GM19463 (cell line): ENCODE measurements at regions not wholly inside any gene's neighbourhood (a gene's known extent, or its start where the extent isn't known, plus 50 kb on each side); places are given as distances from the start of the nearest gene placed in this dataset.
"Not testable (repeated sequence)": the region's sequence is repeated elsewhere in the genome, so short reads cannot be mapped to it uniquely, and the experiment has no call there.

Source experiments
- ATAC-seq: cut with Tn5 transposase; IDR thresholded peaks from one replicate; pipeline ENCODE4 v1.9.1; 2021; ENCODE audit warnings: mild to moderate bottlenecking, moderate library complexity; ENCODE audit not compliant: unreplicated experiment

DNA sequence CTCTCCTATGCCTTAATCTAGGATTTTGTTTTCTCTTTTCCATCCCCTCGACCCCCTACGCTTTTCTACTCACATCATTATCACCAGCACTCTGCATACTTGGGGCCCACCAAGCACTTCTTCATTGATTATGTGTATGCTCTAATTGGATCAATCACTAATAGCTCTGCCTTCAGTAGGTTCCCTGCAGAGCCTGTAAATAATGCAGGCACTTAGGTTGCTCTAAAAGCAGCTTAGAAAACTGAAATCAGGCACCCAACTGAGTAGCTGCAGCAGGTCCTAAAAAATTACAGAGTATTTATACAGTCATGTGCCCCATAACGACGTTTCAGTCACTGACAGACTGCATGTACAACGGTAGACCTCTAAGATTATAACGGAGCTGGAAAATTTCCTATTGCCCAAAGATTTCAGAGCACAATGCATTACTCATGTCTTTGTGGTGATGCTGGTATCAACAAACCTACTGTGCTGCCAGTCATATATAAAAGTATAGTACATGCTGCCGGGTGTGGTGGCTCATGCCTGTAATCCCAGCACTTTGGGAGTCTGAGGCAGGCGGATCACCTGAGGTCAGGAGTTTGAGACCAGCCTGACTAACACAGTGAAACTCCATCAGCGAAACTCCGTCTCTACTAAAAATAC is 280.4 kb downstream of the HS3ST3B1 start:
- no peak for ATAC-seq

DNA sequence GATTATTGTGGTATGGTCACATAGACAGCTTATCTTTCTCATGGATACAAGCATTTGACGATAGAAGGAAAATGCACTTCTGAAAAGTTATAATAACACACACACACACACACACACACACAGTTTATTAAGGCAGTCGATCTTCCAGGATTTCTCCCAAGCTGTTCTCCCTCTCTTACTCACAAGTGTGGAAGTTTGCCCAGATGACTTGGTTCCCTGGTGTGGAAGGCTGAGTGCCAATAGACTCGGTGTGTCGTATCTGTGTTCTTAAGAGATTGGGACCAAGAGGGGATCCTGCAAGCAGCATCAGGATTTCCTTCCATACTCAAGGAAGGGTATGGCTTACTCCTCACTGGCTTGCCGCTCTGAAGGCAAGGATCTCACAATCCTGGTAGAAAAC is 279.6 kb downstream of the HS3ST3B1 start:
- ATAC-seq: no peak

DNA sequence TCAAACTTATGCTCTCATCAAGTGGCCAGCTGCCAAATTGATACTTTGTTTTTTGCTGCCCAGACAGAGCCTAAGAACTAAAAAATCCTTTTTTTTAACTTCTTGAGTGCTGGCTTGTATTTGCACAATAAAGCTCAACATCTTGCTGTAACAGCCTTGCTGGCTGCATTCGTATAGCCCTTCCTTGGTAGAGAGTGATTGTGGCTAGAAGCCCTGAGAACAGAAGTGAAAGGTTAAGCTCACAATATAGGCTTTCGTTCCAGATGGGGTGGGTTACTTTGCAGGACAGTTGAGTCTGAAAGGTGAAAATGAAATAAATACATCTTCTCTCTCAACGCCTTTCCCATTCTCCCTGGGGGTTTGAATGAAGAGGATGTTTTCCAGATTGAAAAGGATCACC is 278.8 kb downstream of the HS3ST3B1 start:
- ATAC-seq: no peak

DNA sequence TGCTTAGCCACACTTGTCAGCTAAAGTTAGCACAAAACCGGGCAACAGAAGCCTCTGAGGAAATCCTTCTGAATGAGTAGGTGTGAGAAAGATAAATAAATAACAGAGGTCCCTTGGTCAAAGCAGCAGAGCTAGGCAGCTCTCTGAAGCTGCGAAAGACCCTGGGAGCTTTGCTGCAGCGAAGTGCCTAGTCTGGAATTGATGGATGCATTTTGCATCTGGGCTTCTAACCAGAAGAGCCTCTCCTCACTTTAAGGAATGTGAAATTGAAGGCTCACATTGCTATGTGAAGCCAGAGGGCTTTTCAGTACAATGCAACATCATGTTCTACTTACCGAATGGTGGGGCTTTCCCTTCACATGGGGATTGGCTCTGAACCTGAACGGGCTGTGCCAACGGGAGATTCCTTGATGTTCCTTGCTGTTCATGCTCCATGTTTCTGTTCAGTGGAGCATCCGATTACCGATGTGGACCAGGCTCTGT is 274.6 kb downstream of the HS3ST3B1 start:
- ATAC-seq: no peak

DNA sequence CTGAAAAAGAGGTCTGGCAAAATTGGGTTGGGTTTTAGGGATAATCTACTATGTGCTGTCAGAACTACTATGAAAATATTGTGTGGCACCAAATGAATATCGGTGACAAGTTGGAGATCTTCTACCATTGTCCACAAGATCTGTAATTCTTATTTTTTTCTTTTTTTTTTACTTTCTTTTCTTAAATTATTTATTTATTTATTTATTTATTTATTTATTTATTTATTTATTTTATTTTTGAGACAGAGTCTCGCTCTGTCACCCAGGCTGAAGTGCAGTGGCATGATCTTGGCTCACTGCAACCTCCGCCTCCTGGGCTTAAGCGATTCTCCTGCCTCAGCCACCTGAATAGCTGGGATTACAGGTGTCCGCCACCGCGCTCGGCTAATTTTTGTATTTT is 259.4 kb downstream of the HS3ST3B1 start:
- not testable (repeated sequence) for ATAC-seq

DNA sequence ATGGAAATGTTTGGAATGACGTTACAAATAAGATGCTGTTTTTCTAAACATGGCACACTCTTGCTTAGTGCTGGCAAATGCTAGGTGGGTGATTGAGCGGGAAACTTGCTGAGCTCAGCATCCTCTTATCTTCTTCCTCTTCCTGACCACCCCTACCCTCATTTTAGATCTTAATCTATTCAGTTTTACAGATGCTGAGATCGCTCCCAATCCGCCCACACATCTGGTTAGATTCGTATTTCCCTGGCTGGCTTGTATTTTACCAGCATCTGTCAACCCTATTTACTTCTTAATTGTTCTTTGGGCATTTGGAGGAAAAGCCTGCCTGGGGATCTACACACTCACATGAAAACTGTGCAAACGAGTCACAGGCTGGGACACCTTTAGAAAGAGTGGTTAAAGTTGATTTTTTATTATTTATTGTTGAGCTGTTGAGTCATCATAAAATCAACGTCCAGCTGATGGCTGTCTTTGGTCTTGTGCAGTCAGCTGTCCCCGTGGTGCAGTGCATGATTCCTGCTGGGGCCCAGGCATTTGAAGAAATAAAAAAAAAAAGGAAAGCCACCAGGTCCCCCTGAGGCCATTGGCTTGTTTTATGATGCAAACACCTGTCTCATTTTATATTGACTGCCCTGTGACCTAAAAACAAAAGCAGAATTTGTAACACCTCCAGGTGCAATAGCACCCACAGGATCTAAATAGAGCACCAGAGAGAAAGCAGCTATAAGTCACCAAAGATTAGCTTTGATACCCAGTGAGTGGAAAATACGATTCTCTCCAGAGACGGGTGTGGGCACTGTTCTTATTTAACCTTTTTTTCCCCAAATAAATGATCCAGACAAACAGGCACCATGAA is 258.6 kb downstream of the HS3ST3B1 start:
- no peak for ATAC-seq

DNA sequence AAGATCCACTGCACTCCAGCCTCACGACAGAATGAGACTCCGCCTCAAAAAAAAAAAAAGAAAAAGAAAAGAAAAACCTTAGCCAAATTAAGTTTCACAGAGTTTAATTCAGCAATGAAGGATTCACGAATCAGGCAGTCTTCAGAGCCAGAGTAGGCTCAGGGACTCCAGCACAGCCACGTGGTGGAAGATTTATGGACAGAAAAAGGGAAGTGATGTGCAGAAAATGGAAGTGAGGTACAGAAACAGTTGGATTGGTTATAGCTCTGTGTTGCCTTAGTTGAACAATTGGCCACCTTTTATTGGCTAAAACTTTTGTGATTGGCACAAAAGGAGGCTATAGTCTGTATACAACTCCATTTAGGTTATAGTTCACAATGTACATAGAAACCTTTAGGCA is 256.6 kb downstream of the HS3ST3B1 start:
- no peak for ATAC-seq

DNA sequence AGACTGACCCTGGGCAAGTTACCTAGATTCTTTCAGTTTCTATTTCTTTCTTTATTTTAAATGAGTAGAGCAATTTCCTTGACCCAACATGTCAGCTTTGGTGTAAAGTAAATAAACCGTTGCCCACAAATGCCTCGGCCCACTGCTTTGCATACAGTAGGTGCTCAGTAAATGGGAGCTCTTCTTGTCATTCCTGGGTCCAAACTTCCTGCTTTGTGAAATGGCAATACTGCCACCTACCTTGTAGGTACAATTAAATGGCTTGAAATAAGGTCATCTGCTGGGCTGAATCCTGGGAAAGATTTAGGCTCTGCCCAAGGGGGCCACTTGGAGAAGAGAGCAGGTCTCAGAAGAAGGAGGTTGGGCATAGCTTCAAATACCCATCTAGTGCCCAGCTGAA is 253.0 kb downstream of the HS3ST3B1 start:
- ATAC-seq: no peak

DNA sequence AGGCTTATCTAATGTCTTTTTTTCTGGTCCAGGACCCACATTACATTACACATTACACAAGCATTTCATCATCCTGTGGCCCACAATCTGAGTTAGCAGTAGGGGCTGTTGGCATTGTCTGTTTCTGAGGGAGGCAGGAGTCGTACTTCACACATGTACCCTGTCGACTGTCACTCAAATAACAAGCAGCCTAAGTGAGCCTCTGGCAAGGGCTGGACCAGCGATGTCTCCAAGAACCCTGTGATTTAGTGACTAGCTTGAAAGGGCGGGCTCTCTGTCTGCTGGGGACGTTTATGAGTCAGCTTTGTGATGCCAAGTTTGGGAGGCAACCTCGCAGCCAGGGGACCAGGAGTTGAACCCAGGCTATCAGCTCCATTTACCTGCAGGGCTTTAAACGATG is 251.4 kb downstream of the HS3ST3B1 start:
- no peak for ATAC-seq

DNA sequence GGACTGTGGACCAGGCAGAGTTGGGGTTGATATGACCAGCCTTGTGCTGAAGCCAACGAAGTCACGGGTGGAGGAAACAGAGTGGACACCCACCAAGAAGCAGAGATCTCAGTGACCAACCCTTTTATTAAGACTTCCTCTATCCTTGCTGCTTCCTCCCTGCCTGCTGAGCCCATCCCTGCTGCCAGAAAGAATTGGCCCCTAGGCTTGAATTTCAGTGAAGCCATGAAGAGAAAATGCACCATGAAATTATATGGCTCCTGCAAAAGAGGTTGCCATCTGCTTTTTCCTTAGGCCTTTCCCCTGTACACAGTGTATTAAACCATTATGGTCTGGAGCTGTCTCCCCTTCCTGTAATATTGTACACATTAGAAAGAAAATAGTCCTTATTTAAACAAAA is 246.7 kb downstream of the HS3ST3B1 start:
- ATAC-seq: no peak

DNA sequence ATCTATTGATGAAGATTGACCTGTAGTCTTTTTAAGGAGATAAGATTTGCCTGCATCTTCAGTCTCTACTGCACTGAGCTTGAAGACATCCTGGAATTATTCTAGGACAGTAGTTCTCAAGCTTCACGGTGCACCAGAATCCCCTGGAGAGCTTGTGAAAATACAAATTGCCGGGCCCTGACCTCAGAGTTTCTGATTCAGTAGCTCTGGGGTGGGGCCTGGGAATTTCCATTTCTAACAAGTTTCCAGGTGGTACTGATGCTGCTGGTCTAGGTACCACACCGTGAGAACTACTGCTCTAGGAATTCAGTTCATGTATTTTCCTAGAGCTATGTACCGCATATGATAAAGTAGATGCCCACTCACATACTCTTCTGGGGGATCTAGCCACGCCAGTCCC is 246.1 kb downstream of the HS3ST3B1 start:
- ATAC-seq: no peak

DNA sequence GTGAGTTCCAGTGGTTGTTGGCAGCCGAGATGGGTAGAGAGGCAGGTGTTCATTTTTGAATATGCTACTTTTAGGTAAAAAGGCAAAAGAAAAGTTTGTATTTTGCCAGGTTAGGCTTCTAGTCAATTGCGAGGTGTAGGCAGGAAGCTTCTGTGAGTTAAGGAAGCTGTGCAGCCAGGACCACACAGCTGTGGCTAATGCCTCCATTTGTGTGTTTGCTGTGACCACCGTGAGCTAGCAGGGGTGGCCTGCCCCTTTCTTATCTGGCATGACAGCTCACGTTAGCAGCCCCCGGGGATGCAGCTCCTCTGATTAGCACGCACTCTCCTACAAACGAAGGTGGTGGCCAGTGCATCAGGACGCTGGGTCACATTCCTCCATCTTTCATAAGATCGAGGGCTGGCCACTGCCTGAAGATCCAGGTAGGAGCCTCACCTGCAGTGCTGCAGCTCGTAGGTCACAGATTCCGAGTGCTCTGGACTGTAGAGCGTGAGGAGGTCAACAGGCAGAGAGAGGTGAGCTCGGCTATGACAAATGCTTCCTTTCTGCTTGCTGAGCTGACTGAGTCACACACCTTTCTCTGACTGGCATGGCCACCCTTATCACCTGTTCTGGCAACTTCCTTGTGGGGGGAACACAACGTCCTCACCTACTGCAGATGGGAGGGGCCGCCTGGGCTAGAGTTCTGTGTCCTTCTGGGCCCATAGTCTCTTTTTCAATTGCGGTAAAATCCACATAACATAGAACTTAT is 244.4 kb downstream of the HS3ST3B1 start:
- no peak for ATAC-seq

DNA sequence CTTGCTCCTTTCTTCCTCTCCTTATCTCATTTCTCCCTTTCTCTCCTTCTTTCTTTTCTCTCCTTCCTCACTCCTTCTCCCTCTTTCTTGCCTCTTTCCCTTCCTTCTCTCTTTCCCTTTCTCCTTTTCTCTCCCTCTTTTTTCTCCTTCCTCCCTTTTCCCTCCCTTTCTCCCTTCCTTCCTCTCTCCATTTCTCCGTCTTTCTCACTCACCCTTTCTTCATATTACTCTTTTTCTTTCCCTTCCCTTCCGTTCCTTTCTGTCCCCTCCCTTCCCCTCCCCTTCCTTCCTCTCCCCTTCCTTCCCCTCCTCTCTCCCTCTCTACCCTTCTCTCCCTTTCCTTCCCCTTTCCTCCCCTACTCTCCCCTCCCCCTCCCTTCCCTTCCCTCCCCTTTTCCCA is 240.8 kb downstream of the HS3ST3B1 start:
- ATAC-seq: no peak

DNA sequence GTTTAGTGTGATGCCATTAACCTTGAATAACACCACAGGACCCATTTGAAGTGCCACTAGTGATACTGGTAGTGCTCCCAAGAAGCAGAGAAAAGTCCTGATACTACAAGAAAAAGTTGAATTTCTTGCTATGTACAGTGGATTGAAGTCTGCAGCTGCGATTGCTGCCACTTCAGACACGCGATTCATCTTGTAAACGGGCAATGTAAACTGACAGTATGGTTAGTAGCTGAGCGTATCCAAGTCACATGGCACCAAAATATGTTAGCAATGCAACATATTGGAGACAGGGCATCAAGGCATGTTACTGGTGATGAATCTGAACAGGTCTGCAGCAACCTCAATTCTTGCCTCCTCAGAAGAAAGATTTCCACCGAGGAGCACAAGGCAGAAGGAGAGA is 238.9 kb downstream of the HS3ST3B1 start:
- no peak for ATAC-seq

DNA sequence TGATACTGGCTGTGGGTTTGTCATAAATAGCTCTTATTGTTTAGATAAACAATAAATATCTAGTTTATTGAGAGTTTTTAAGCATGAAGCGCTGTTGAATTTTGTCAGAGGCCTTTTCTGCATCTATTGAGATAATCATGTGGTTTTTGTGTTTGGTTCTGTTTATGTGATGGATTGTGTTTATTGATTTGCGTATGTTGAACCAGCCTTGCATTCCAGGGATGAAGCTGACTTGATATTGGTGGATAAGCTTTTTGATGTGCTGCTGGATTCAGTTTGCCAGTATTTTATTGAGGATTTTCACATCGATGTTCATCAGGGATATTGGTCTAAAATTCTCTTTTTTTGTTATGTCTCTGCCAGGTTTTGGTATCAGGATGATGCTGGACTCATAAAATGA is 231.4 kb downstream of the HS3ST3B1 start:
- ATAC-seq: not testable (repeated sequence)

DNA sequence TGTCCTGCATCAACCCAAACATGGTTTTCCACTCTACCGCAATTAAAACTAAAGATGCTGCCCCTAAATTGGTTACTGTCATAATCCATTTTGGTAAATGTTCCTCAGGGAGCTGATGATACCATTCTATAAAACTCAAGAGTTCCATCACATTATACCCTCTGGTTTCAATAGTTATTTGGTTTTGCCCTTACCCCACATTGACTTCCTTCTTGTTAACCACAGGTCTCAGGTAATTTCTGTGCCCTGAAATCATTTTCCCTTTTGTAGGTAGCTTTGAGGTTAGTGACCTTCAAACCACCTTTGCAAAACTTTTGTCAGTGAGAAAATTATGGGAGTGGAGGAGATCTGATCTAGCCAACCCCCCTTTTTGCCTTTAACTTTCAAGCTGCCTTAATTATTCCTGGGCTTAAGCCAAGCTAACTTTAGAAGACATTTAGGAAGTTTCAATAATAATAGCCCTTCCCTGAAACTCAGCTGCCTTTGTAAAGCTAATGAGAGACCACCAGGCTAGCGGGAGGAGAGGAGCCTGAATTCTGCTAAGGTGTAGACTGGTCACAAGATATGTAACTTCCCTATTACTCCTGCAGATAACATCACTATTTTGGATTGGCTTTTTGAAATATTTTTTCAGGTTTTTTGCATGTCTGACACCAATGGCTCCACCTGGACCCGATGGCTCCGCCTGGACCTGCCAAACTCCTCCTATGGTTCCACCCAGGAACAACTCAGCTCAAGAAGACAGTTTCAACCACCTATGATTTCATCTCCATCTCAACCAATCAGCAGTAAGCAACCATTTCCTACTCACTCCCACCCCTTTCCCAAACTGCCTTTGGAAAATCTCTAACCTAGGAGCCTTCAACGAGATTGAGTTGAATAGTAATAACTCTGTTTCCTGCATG is 224.9 kb downstream of the HS3ST3B1 start:
- no peak for ATAC-seq

DNA sequence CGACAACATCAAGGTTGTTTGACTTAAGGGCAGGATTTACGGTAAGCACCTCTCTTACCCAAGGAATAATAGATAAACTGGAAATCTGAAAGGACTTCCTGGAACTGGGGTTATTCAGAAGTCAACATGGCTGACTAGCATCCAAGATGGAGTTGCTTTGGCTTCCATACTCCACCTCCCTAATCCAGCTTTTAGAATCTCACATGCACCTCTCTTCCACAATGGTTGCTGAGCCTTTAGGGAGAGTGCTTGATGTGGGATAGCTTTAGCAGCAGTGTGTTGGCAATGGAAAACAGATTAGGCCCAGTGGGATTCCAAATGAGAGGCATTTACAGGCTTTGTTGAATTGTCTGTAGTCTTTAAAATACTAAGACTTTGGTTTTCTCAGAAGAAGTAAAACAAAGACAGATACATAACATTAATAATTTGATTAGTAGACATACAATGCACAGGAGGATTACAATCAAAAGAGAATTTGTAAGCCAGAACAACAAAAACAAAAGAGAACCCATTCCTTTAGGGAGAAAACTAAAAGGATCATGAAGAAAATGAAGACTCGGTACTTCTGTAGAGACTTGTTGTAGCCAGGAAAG is 222.0 kb downstream of the HS3ST3B1 start:
- ATAC-seq: no peak

DNA sequence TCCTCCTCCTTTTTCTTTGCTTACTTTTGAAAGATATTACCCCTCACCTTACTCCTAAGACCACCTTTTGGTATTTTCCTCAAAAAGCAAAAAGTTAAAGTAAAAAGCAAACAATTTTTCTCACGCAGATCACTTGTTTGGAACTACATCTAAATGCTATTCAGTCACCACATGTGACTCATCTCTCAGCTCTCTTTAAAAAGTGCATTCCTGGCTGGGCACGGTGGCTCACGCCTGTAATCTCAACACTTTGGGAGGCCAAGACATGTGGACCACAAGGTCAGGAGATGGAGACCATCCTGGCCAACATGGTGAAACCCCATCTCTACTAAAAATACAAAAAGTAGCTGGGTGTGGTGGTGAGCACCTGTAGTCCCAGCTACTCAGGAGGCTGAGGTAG is 218.0 kb downstream of the HS3ST3B1 start:
- not testable (repeated sequence) for ATAC-seq

DNA sequence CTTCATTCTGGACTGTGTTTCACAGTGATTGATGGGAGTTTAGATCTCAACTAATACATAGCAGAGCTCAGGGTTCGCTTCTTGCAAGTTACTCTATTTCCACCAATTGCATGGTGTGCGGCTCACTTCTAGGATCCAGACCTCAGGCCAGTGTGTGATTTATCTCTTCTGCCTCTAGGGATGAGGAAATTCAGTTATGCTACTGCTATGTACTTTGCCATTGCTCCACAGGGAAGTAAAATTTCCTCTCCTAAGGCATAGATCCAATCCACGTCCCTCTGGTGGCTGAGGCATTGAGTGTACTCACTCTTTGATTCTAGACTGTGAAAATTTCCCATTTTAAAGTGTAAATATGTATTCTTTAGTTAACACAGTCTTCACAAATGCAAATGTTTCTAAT is 214.1 kb downstream of the HS3ST3B1 start:
- no peak for ATAC-seq

DNA sequence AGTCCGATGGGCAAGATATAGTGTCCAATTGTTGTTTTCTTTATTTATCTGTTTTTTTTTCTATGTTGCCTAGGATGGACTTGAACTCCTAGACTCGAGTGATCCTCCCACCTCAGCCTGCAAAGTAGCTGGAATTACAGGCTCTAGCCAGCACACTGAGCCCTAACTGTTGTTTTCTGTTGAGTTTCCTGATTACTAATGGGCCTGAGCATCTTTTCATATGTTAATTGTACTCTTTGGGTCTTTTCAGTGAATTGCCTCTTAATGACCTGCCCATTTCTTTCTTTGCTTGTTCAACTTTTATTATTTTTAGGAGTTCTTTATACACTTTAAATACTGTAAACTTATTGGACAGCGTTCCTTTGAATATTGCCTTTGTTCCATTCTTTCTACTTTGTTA is 213.0 kb downstream of the HS3ST3B1 start:
- no peak for ATAC-seq
